ENCODE measurements at regions not wholly inside any gene's neighbourhood (a gene's known extent, or its start where the extent isn't known, plus 50 kb on each side); places are given as distances from the start of the nearest gene placed in this dataset.

- no peak for ATAC-seq
- no peaks in the 10 kb centered on the region for H3K9me3 ChIP-seq
- H3K36me3 ChIP-seq: no peaks in the 10 kb centered on the region
- no peaks in the 10 kb centered on the region for H3K27me3 ChIP-seq
- no peak for TF ChIP-seq CTCF (IDR thresholded peaks at IDR 0.05)
- WGBS, 2 donors: 46 to 69% methylated on average over 1 of the region's 1 CpG
- H3K4me3 ChIP-seq: no peak overlapping the region
- no peak for DNase-seq
- no peaks in the 10 kb centered on the region for H3K4me1 ChIP-seq
- intact Hi-C loops (cut with DNase I): no loop called here
- no peak overlapping the region for H3K27ac ChIP-seq
These were observed 289.3 kb downstream of the SHOX2 start for GRCh38 chr3:157816896-157817295.

GRCh38 chr3:157816296-157816695 lies 289.9 kb downstream of the SHOX2 start:
- H3K27me3 ChIP-seq: no peaks in the 10 kb centered on the region
- H3K4me1 ChIP-seq: no peaks in the 10 kb centered on the region
- no peaks in the 10 kb centered on the region for H3K36me3 ChIP-seq
- no peak for DNase-seq
- H3K4me3 ChIP-seq: no peak overlapping the region
- no peak overlapping the region for H3K27ac ChIP-seq
- no peak for TF ChIP-seq CTCF (IDR thresholded peaks at IDR 0.05)
- ATAC-seq: no peak
- intact Hi-C loops (cut with DNase I): no loop called here
- no peaks in the 10 kb centered on the region for H3K9me3 ChIP-seq

- H3K4me1 ChIP-seq: no peaks in the 10 kb centered on the region
- H3K36me3 ChIP-seq: no peaks in the 10 kb centered on the region
- 60 to 75% methylated on average over 3 of the region's 3 CpGs for WGBS, 2 donors
- no peak for TF ChIP-seq CTCF (IDR thresholded peaks at IDR 0.05)
- no peaks in the 10 kb centered on the region for H3K27me3 ChIP-seq
- no peak overlapping the region for H3K4me3 ChIP-seq
- no peak overlapping the region for H3K27ac ChIP-seq
- ATAC-seq (no peak), DNase-seq (no peak)
- no peaks in the 10 kb centered on the region for H3K9me3 ChIP-seq
- intact Hi-C loops (cut with DNase I): no loop called here
These were observed 290.5 kb downstream of the SHOX2 start for GRCh38 chr3:157815739-157816138.

- WGBS, 2 donors: 71 to 80% methylated on average over 3 of the region's 3 CpGs
These were observed 295.1 kb downstream of the SHOX2 start for GRCh38 chr3:157810924-157811718.

More at GRCh38 chr3:157810924-157811718, 295.1 kb downstream of the SHOX2 start:
- H3K27ac ChIP-seq: no peak overlapping the region
- no peaks in the 10 kb centered on the region for H3K27me3 ChIP-seq
- no peaks in the 10 kb centered on the region for H3K36me3 ChIP-seq
- ATAC-seq (no peak), DNase-seq (no peak)
- TF ChIP-seq CTCF (IDR thresholded peaks at IDR 0.05): no peak
- no peaks in the 10 kb centered on the region for H3K4me1 ChIP-seq
- intact Hi-C loops (cut with DNase I): no loop called here
- peaks cover 0 to 2% (median 0%) of the 10 kb centered on the region in 11 donors for H3K9me3 ChIP-seq
- no peak overlapping the region for H3K4me3 ChIP-seq

Measured in heart right ventricle (tissue), 16 donors.